Retinal pigment epithelial cell (primary cell): ENCODE measurements at regions not wholly inside any gene's neighbourhood (a gene's known extent, or its start where the extent isn't known, plus 50 kb on each side); places are given as distances from the start of the nearest gene placed in this dataset.

Experiments
- DNase-seq: peaks from one replicate; pipeline ENCODE4 v3.0.0-alpha.2; 2010; ENCODE audit warnings: low read depth
- H3K4me3 ChIP-seq: 2 replicates; pipeline ENCODE4 v1.5.1; 2011; ENCODE audit warnings: mild to moderate bottlenecking, low read length, control low read depth, moderate library complexity
- TF ChIP-seq, protein P1 (sequence below): conservative IDR thresholded peaks from 2 replicates; pipeline ENCODE4 v1.5.1; 2011; ENCODE audit warnings: low read depth, low read length, control low read depth, inconsistent platforms

DNA sequence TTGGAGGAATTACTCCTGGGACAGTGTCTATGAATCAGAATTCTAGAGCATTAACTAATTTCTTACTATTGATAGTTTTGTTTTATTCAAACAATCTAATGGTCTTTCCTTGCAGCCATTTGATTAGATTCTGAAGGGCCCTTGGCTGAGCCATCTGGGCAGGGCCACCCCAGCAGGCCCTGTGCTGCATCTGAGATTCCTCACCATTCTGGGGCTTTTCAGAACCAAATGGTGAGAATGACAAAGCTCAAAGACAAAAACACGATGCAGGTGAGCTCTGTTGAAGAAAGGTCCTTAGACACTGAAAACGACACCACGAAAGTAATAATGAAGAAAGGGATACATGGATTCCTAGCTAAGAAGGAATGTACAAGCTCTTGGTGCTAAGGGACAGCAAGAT, 321.0 kb upstream of the IRX4 start:
- no peak overlapping the region for H3K4me3 ChIP-seq
- TF ChIP-seq, protein P1, sequence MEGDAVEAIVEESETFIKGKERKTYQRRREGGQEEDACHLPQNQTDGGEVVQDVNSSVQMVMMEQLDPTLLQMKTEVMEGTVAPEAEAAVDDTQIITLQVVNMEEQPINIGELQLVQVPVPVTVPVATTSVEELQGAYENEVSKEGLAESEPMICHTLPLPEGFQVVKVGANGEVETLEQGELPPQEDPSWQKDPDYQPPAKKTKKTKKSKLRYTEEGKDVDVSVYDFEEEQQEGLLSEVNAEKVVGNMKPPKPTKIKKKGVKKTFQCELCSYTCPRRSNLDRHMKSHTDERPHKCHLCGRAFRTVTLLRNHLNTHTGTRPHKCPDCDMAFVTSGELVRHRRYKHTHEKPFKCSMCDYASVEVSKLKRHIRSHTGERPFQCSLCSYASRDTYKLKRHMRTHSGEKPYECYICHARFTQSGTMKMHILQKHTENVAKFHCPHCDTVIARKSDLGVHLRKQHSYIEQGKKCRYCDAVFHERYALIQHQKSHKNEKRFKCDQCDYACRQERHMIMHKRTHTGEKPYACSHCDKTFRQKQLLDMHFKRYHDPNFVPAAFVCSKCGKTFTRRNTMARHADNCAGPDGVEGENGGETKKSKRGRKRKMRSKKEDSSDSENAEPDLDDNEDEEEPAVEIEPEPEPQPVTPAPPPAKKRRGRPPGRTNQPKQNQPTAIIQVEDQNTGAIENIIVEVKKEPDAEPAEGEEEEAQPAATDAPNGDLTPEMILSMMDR, result no peak
- DNase-seq, result no peak

DNA sequence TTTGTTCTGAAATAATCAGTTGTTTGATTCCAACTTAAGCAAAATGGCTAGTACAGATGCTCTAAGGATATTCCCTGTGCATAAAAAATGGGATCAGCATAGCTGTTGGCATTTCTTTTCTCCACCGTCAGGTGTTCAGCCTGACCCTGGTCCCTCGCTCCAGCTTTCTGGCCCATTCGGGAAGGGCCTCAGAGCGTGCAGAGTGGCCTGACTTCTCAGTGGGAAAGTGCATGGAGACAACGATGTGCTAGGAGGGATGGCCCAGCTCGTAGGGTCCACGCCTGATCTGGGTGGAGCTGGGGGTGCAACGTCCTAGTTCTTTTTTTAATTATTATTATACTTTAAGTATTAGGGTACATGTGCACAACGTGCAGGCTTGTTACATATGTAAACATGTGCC, 319.1 kb upstream of the IRX4 start:
- no peak overlapping the region for H3K4me3 ChIP-seq
- TF ChIP-seq, protein P1, result no peak
- DNase-seq, result no peak

DNA sequence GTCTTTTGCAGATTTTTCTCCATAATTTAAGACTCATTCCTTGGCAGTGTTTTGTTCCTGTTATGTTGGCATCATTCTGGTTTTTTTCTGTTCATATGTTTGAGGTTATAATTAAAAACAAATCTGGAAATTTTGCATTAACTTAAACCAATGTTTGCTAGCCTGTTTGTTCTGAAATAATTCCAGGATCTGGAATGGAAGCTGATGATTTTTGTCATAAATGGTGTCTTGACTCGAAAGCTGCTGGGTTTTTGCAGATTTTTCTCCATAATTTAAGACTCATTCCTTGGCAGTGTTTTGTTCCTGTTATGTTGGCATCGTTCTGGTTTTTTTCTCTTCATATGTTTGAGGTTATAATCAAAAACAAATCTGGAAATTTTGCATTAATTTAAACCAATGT, 318.7 kb upstream of the IRX4 start:
- TF ChIP-seq, protein P1, result no peak
- no peak for DNase-seq
- no peak overlapping the region for H3K4me3 ChIP-seq

DNA sequence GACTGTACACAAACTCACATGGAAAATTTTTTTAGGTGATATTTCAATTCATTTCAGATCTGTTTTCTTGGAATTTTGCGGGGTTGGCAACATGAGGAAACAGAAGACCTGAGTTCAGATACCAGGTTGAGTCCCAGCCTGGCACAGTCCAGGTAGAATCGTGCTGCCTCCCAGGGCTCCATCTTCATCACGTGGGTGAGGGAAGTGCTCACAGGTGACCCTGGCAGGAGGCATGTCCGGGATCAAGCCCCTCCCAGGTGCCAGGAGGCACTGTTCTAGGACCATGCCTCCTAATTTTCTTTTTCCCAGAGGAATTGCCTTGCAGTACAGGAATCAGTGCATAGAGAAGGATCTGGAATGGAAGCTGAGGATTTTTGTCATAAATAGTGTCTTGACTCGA, 318.3 kb upstream of the IRX4 start:
- DNase-seq, result no peak
- H3K4me3 ChIP-seq, result no peak overlapping the region
- TF ChIP-seq, protein P1, result no peak

DNA sequence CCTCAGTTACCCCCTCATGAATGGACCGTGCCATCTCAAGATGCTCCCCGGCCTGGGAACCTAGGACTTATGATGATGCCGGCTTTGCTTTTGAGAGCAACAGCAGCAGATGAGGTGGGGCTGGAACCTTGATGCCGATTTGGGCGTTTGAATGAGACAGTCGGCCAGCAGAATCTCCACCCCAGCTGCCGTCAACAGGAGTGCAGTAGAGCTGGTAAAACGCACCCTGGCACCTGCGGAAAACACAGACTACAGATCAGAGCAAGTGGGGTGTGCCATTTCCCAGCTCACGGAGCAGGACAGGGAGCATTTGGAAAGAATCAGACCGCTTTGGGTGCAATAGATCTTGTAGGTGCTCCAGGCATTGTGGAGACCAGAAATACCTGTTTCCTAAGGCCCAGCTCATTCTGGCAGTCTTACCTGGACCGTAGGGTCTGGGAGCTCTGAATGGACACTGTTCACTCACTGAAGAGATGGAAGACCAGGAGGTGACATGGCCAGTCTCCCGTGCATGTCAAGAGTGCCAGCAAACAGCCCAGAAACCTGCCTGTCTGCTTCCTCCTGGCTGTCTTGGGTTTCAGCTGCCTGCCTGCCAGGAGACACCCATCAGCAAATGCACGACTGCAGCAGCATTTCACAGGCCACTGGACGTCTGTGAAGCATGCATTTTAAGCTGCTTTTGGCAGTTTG, 317.7 kb upstream of the IRX4 start:
- TF ChIP-seq, protein P1, result no peak
- no peak overlapping the region for H3K4me3 ChIP-seq
- DNase-seq, result no peak

DNA sequence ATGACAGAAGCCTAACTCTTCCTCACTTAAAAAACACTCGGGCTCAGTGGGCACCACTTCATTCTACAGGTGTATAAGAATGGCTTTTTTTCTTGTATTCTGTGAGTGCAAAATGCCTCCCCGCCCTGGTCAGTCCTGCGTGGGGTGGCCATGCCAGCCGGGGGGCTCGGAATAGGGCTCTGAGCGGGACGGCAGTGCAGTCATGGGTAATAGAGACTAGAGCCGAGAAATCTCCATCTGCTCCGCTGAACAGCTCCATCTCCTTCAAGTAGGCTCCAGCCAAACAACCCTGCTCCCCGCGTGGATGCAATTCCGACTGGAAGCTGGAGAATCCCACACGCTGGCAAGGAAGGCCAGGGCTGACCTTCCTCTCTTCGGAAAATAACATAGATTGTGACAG, 317.0 kb upstream of the IRX4 start:
- DNase-seq, result no peak
- no peak overlapping the region for H3K4me3 ChIP-seq
- TF ChIP-seq, protein P1, result no peak

DNA sequence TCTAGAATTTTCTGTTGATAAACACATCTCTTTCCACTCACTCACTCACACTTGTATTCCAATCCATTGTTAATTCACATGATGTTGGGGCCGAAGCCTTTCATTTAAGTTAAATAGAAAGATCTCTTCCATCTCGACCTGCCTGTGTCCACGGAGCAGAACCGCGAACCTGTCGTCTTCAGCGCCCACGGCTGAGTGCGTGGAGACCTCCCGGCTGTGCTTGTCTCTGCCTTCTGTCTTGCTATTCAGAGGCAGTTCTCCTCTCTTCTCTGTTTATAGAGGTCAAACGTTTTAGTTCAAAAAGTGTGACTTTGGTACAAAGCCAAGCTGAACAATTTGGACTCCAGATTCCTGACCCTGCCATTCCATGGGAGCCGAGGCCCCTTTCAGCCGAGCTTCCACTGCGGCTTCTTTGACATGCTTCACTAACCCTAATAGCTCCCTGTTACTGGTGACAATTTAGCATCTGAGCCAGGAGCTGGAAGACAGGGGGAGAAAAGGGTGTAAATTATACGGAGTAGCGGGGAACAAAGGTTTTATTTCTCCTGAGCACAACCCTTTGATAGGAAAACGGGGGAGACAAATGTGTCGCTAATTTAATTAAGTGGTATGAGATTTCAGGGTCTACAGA, 314.4 kb upstream of the IRX4 start:
- H3K4me3 ChIP-seq, result no peak overlapping the region
- TF ChIP-seq, protein P1, result no peak
- DNase-seq, result no peak
